GM23338 (cell line): ENCODE measurements at regions not wholly inside any gene's neighbourhood (a gene's known extent, or its start where the extent isn't known, plus 50 kb on each side); places are given as distances from the start of the nearest gene placed in this dataset.
A peak's percentile ranks its signal among the peaks of the same experiment; 100 is the strongest.

Experiments
- ATAC-seq: fragments of 200-7000 bp; cut with Tn5 transposase; 3 replicates; pipeline ENCODE4 v1.9.1; 2020
- DNase-seq: peaks from one replicate; pipeline ENCODE4 v3.0.0-alpha.2; 2015; ENCODE audit warnings: low spot score
- H2AFZ ChIP-seq: fragments of 200-600 bp; sonication (generic); 2 replicates; pipeline ENCODE4 v1.8.0; 2016; ENCODE audit warnings: antibody characterized with exemption, mild to moderate bottlenecking, moderate library complexity
- H3F3A ChIP-seq: fragments of 200-600 bp; sonication (generic); replicated peaks from 2 replicates; pipeline ENCODE4 v1.8.0; 2017; ENCODE audit warnings: antibody characterized with exemption, mixed run types, low read depth
- H3K27ac ChIP-seq: fragments of 200-600 bp; sonication (generic); 2 replicates; pipeline ENCODE4 v1.6.1; 2016; ENCODE audit warnings: low read depth
- H3K27me3 ChIP-seq: fragments of 200-600 bp; sonication (generic); 2 replicates; pipeline ENCODE4 v1.8.0; 2016; ENCODE audit warnings: mild to moderate bottlenecking, mixed run types, moderate library complexity; ENCODE audit not compliant: insufficient read depth
- H3K36me3 ChIP-seq: fragments of 200-600 bp; sonication (generic); 2 replicates; pipeline ENCODE4 v1.8.0; 2016; ENCODE audit warnings: mild to moderate bottlenecking; ENCODE audit not compliant: insufficient read depth
- H3K4me1 ChIP-seq: fragments of 200-600 bp; sonication (generic); 2 replicates; pipeline ENCODE4 v1.8.0; 2016; ENCODE audit warnings: mild to moderate bottlenecking, moderate library complexity; ENCODE audit not compliant: insufficient read depth
- H3K4me2 ChIP-seq: fragments of 200-600 bp; sonication (generic); 2 replicates; pipeline ENCODE4 v1.7.1; 2017; ENCODE audit warnings: mixed run types
- H3K4me3 ChIP-seq: fragments of 200-600 bp; sonication (generic); 2 replicates; pipeline ENCODE4 v1.6.1; 2016; ENCODE audit warnings: mixed run types
- H3K79me2 ChIP-seq: fragments of 200-600 bp; sonication (generic); replicated peaks from 2 replicates; pipeline ENCODE4 v1.8.0; 2017; ENCODE audit warnings: mild to moderate bottlenecking; ENCODE audit not compliant: insufficient read depth
- H3K9me2 ChIP-seq: fragments of 200-600 bp; sonication (generic); 2 replicates; pipeline ENCODE4 v1.8.0; 2017; ENCODE audit not compliant: insufficient read depth
- H4K20me1 ChIP-seq: fragments of 200-600 bp; sonication (generic); replicated peaks from 2 replicates; pipeline ENCODE4 v1.8.0; 2017; ENCODE audit warnings: mild to moderate bottlenecking; ENCODE audit not compliant: insufficient read depth
- H3K27ac Mint-ChIP-seq: 2 replicates; pipeline ENCODE4 v1.8.0; 2020; ENCODE audit warnings: inconsistent platforms, mild to moderate bottlenecking, moderate library complexity, mixed read lengths
- H3K27me3 Mint-ChIP-seq: 3 replicates; pipeline ENCODE4 v1.8.0; 2022; ENCODE audit warnings: low read depth, mild to moderate bottlenecking, moderate library complexity, mixed read lengths, inconsistent platforms; ENCODE audit not compliant: insufficient read depth, poor library complexity
- H3K36me3 Mint-ChIP-seq: 3 replicates; pipeline ENCODE4 v1.8.0; 2021; ENCODE audit warnings: low read depth, mild to moderate bottlenecking, inconsistent platforms, moderate library complexity, mixed read lengths
- H3K4me1 Mint-ChIP-seq: 3 replicates; pipeline ENCODE4 v1.8.0; 2020; ENCODE audit warnings: mild to moderate bottlenecking, inconsistent platforms, mixed read lengths
- H3K4me3 Mint-ChIP-seq: 3 replicates; pipeline ENCODE4 v1.8.0; 2021; ENCODE audit warnings: moderate library complexity, mild to moderate bottlenecking, inconsistent platforms, mixed read lengths
- H3K9me3 Mint-ChIP-seq: 3 replicates; pipeline ENCODE4 v1.8.0; 2020; ENCODE audit warnings: moderate library complexity, mild to moderate bottlenecking, inconsistent platforms, mixed read lengths
- CREB1 ChIP-seq: fragments of 250-450 bp; sonication (Bioruptor Pico); IDR thresholded peaks from 2 replicates; pipeline ENCODE4 v1.5.0; 2020; ENCODE audit warnings: low read depth, mild to moderate bottlenecking, moderate library complexity
- EZH2phosphoT487 ChIP-seq: fragments of 200-600 bp; sonication (generic); IDR thresholded peaks from one replicate; pipeline ENCODE4 v1.8.1; 2018; ENCODE audit warnings: antibody characterized with exemption; ENCODE audit not compliant: unreplicated experiment
- JUNB ChIP-seq: IDR thresholded peaks from one replicate; pipeline ENCODE4 v1.6.1; 2016; ENCODE audit warnings: antibody characterized with exemption; ENCODE audit not compliant: unreplicated experiment
- POLR2AphosphoS5 ChIP-seq: IDR thresholded peaks from 2 replicates; pipeline ENCODE4 v1.6.1; 2016; ENCODE audit warnings: antibody characterized with exemption, low read depth
- ZNF114 ChIP-seq: fragments of 250-450 bp; sonication (Bioruptor Pico); IDR thresholded peaks from 2 replicates; pipeline ENCODE4 v1.5.0; 2020; ENCODE audit warnings: mild to moderate bottlenecking, moderate library complexity
- ZNF462 ChIP-seq: fragments of 250-450 bp; sonication (Bioruptor Pico); IDR thresholded peaks from 2 replicates; pipeline ENCODE4 v1.5.0; 2020; ENCODE audit warnings: mild to moderate bottlenecking, moderate library complexity
- TF ChIP-seq, protein P1 (sequence below): IDR thresholded peaks from one replicate; pipeline ENCODE4 v1.6.1; 2018; ENCODE audit warnings: antibody characterized with exemption; ENCODE audit not compliant: unreplicated experiment

- TF ChIP-seq ZNF462 (CRISPR knock-in tag) (no peak), EZH2phosphoT487 (no peak)
These were observed 1266.0 kb upstream of the ADGRL4 start (continued) for GRCh38 chr1:80272495-80272894.

GRCh38 chr1:80258659-80259058 is 1252.1 kb upstream of the ADGRL4 start:
- peaks cover 16% of the 10 kb centered on the region; the same call in 2 of the 3 replicates for H3K36me3 Mint-ChIP-seq
- H3K4me1 Mint-ChIP-seq = no peaks in the 10 kb centered on the region
- Histone ChIP-seq H3K36me3 (no peaks in the 10 kb centered on the region), H3K27me3 (no peaks in the 10 kb centered on the region), H3K27ac (no peak overlapping the region), H3K4me3 (no peak overlapping the region), H4K20me1 (no peaks in the 10 kb centered on the region), H3K4me1 (no peaks in the 10 kb centered on the region), H3K4me2 (no peak overlapping the region), H3F3A (no peaks in the 10 kb centered on the region), H3K9me2 (peaks cover 6% of the 10 kb centered on the region; the same call in 1 of the 2 replicates), H3K79me2 (no peaks in the 10 kb centered on the region), H2AFZ (no peak overlapping the region)
- peaks cover 25% of the 10 kb centered on the region for H3K9me3 Mint-ChIP-seq
- H3K4me3 Mint-ChIP-seq = no peak overlapping the region
- ATAC-seq = no peak
- no peaks in the 10 kb centered on the region for H3K27me3 Mint-ChIP-seq
- H3K27ac Mint-ChIP-seq = no peak overlapping the region
- DNase-seq = peak; percentile 11
- no peak for TF ChIP-seq ZNF462 (CRISPR knock-in tag)
- TF ChIP-seq ZNF114 (CRISPR knock-in tag) = no peak
- TF ChIP-seq, protein P1, sequence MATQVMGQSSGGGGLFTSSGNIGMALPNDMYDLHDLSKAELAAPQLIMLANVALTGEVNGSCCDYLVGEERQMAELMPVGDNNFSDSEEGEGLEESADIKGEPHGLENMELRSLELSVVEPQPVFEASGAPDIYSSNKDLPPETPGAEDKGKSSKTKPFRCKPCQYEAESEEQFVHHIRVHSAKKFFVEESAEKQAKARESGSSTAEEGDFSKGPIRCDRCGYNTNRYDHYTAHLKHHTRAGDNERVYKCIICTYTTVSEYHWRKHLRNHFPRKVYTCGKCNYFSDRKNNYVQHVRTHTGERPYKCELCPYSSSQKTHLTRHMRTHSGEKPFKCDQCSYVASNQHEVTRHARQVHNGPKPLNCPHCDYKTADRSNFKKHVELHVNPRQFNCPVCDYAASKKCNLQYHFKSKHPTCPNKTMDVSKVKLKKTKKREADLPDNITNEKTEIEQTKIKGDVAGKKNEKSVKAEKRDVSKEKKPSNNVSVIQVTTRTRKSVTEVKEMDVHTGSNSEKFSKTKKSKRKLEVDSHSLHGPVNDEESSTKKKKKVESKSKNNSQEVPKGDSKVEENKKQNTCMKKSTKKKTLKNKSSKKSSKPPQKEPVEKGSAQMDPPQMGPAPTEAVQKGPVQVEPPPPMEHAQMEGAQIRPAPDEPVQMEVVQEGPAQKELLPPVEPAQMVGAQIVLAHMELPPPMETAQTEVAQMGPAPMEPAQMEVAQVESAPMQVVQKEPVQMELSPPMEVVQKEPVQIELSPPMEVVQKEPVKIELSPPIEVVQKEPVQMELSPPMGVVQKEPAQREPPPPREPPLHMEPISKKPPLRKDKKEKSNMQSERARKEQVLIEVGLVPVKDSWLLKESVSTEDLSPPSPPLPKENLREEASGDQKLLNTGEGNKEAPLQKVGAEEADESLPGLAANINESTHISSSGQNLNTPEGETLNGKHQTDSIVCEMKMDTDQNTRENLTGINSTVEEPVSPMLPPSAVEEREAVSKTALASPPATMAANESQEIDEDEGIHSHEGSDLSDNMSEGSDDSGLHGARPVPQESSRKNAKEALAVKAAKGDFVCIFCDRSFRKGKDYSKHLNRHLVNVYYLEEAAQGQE = no peak
- TF ChIP-seq JUNB = no peak
- TF ChIP-seq CREB1 = no peak
- TF ChIP-seq POLR2AphosphoS5 = no peak
